Body of pancreas (tissue), 4 donors: ENCODE measurements at regions not wholly inside any gene's neighbourhood (a gene's known extent, or its start where the extent isn't known, plus 50 kb on each side); places are given as distances from the start of the nearest gene placed in this dataset.

Experiments used
- ATAC-seq: fragments of 150-250 bp; one replicate; pipeline ENCODE4 v1.9.1; 2016
- DNase-seq, 4 donors: peaks; one replicate each; pipeline ENCODE4 v3.0.0-alpha.2; 2019
- H3K27ac ChIP-seq, 4 donors: fragments of 200-600 bp; sonication (generic); 1 replicate in 3 of 4; 2 replicates in 1 of 4; pipeline versions ENCODE4 v1.5.1 to v1.6.1; 2016 to 2019; ENCODE audit warnings: mild to moderate bottlenecking in 1 of 4, mixed read lengths in 1 of 4, moderate library complexity in 1 of 4
- H3K27me3 ChIP-seq, 2 donors: fragments of 200-600 bp; sonication (generic); one replicate each; pipeline ENCODE4 v1.6.0; 2016; ENCODE audit warnings: mild to moderate bottlenecking in 1 of 2
- H3K36me3 ChIP-seq, 2 donors: fragments of 200-600 bp; sonication (generic); replicated peaks in 1 of 2; 2 replicates each; pipeline ENCODE4 v1.5.1; 2016; ENCODE audit warnings: low read depth in 2 of 2; ENCODE audit not compliant: insufficient read depth in 1 of 2
- H3K4me1 ChIP-seq: fragments of 200-600 bp; sonication (generic); one replicate; pipeline ENCODE4 v1.6.0; 2016
- H3K4me3 ChIP-seq, 2 donors: fragments of 200-600 bp; sonication (generic); 1 replicate in 1 of 2; 2 replicates in 1 of 2; pipeline ENCODE4 v1.5.1; 2016 to 2019
- H3K9me3 ChIP-seq, 3 donors: fragments of 200-600 bp; sonication (generic); 1 replicate in 2 of 3; 2 replicates in 1 of 3; pipeline ENCODE4 v1.5.1; 2016
- CTCF ChIP-seq, 7 experiments: fragments of 450-650 bp in 4 of 7; fragments of 200-600 bp in 3 of 7; sonication (generic) in 3 of 7; IDR thresholded peaks; one replicate each; pipeline ENCODE4 v1.5.1; 2016 to 2019; ENCODE audit warnings: antibody characterized with exemption in 7 of 7
- POLR2A ChIP-seq, 3 donors: fragments of 450-650 bp; IDR thresholded peaks; one replicate each; pipeline ENCODE4 v1.6.1; 2016; ENCODE audit warnings: antibody characterized with exemption in 3 of 3, mild to moderate bottlenecking in 2 of 3
- WGBS, 2 donors: methylation state at CpG; one replicate each; pipeline ENCODE4 v1.1.5; 2017; 5-methylcytosine and 5-hydroxymethylcytosine counted together
- intact Hi-C: fragments of 100-400 bp; cut with DNase I; formaldehyde crosslinking; loops from one replicate; pipeline ENCODE4 v1.15.1; 2023

- DNase-seq (no peak), ATAC-seq (no peak)
- TF ChIP-seq POLR2A (IDR thresholded peaks at IDR 0.05) (no peak), CTCF (IDR thresholded peaks at IDR 0.05) (no peak)
- Histone ChIP-seq H3K27ac (no peak overlapping the region), H3K36me3 (no peaks in the 10 kb centered on the region), H3K9me3 (no peaks in the 10 kb centered on the region), H3K4me1 (no peaks in the 10 kb centered on the region), H3K4me3 (no peak overlapping the region), H3K27me3 (peaks cover 0 to 5% of the 10 kb centered on the region in 2 donors)
- intact Hi-C loops: no loop called here
These were observed 323.3 kb upstream of the NCAM1 start for GRCh38 chr11:112637876-112638275.

- ATAC-seq: no peak
- TF ChIP-seq POLR2A (IDR thresholded peaks at IDR 0.05) (no peak), CTCF (IDR thresholded peaks at IDR 0.05) (no peak)
- intact Hi-C loops: no loop called here
These were observed 321.8 kb upstream of the NCAM1 start for GRCh38 chr11:112639469-112639868.

GRCh38 chr11:112643416-112643815 lies 317.8 kb upstream of the NCAM1 start:
- ATAC-seq (no peak), DNase-seq (no peak)
- no peaks in the 10 kb centered on the region for H3K4me1 ChIP-seq
- no peak overlapping the region for H3K27ac ChIP-seq
- no peaks in the 10 kb centered on the region for H3K27me3 ChIP-seq
- no peaks in the 10 kb centered on the region for H3K9me3 ChIP-seq
- intact Hi-C loops: no loop called here
- no peak overlapping the region for H3K4me3 ChIP-seq
- no peaks in the 10 kb centered on the region for H3K36me3 ChIP-seq
- TF ChIP-seq POLR2A (IDR thresholded peaks at IDR 0.05) (no peak), CTCF (IDR thresholded peaks at IDR 0.05) (no peak)

More at GRCh38 chr11:112639469-112639868, 321.8 kb upstream of the NCAM1 start:
- no peaks in the 10 kb centered on the region for H3K9me3 ChIP-seq
- no peak overlapping the region for H3K4me3 ChIP-seq
- no peaks in the 10 kb centered on the region for H3K4me1 ChIP-seq
- no peak overlapping the region for H3K27ac ChIP-seq
- H3K36me3 ChIP-seq: no peaks in the 10 kb centered on the region
- no peak for DNase-seq
- H3K27me3 ChIP-seq: peaks cover 0 to 5% of the 10 kb centered on the region in 2 donors

GRCh38 chr11:112644410-112645131 lies 316.6 kb upstream of the NCAM1 start:
- Histone ChIP-seq H3K36me3 (no peaks in the 10 kb centered on the region), H3K9me3 (no peaks in the 10 kb centered on the region), H3K27ac (no peak overlapping the region), H3K27me3 (no peaks in the 10 kb centered on the region), H3K4me3 (no peak overlapping the region), H3K4me1 (no peaks in the 10 kb centered on the region)
- 54 to 64% methylated on average over 5 of the region's 5 CpGs for WGBS, 2 donors
- intact Hi-C loops: no loop called here
- ATAC-seq (no peak), DNase-seq (no peak)
- no peak for TF ChIP-seq CTCF (IDR thresholded peaks at IDR 0.05)
- no peak for TF ChIP-seq POLR2A (IDR thresholded peaks at IDR 0.05)

GRCh38 chr11:112649856-112650255 lies 311.4 kb upstream of the NCAM1 start:
- intact Hi-C loops: no loop called here
- Histone ChIP-seq H3K27ac (no peak overlapping the region), H3K4me1 (no peaks in the 10 kb centered on the region), H3K9me3 (no peaks in the 10 kb centered on the region), H3K4me3 (no peak overlapping the region), H3K36me3 (no peaks in the 10 kb centered on the region), H3K27me3 (no peaks in the 10 kb centered on the region)
- DNase-seq: no peak
- WGBS, 2 donors: 51 to 72% methylated on average over 6 of the region's 6 CpGs
- TF ChIP-seq POLR2A (IDR thresholded peaks at IDR 0.05) (no peak), CTCF (IDR thresholded peaks at IDR 0.05) (no peak)
- ATAC-seq: no peak
